H7 (cell line): ENCODE measurements at regions not wholly inside any gene's neighbourhood (a gene's known extent, or its start where the extent isn't known, plus 50 kb on each side); places are given as distances from the start of the nearest gene placed in this dataset.

Experiments used
- DNase-seq: peaks from one replicate; pipeline ENCODE4 v3.0.0; 2012
- H3K27me3 ChIP-seq: 2 replicates; pipeline ENCODE4 v1.6.0; 2011; ENCODE audit warnings: mild to moderate bottlenecking, low read length; ENCODE audit not compliant: control insufficient read depth, insufficient read depth
- H3K36me3 ChIP-seq: replicated peaks from 2 replicates; pipeline ENCODE4 v1.5.1; 2011; ENCODE audit warnings: low read length; ENCODE audit not compliant: control insufficient read depth, insufficient read depth
- H3K4me3 ChIP-seq: 2 replicates; pipeline ENCODE4 v1.5.1; 2011; ENCODE audit warnings: low read depth, mild to moderate bottlenecking, control low read depth, low read length, moderate library complexity; ENCODE audit not compliant: insufficient read depth

DNA sequence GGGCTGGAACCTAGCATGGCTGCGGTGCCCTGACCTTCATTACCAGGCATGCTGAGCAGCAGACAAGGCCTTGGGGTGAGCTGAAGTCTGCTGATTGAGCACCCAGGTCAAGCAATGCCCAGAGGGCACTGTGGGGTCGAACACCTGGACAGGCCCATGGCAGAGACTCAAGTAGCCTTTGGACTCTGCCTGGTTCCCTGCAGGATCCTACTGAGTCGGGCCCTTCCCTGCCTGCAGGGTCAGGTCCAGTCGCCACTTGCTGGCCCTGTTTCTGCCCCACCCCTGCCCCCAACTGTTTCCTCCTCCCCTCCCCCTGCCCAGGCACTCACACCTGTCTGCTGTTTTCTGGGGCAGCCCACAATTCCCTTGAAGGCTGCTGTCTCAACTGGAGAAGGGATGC lies 483.2 kb upstream of the MKI67 start:
- DNase-seq = no peak
- H3K4me3 ChIP-seq = no peak overlapping the region
- no peaks in the 10 kb centered on the region for H3K36me3 ChIP-seq
- H3K27me3 ChIP-seq = no peaks in the 10 kb centered on the region

- Histone ChIP-seq H3K36me3 (no peaks in the 10 kb centered on the region), H3K4me3 (no peak overlapping the region), H3K27me3 (no peaks in the 10 kb centered on the region)
- DNase-seq = no peak
Observed at GRCh38 chr10:128610113-128610512, 483.9 kb upstream of the MKI67 start.

GRCh38 chr10:128612195-128612594 lies 486.0 kb upstream of the MKI67 start:
- no peak for DNase-seq
- Histone ChIP-seq H3K27me3 (no peaks in the 10 kb centered on the region), H3K4me3 (no peak overlapping the region), H3K36me3 (no peaks in the 10 kb centered on the region)

GRCh38 chr10:128612631-128613030 lies 486.4 kb upstream of the MKI67 start:
- H3K4me3 ChIP-seq = no peak overlapping the region
- DNase-seq = no peak
- H3K36me3 ChIP-seq = no peaks in the 10 kb centered on the region
- H3K27me3 ChIP-seq = no peaks in the 10 kb centered on the region

DNA sequence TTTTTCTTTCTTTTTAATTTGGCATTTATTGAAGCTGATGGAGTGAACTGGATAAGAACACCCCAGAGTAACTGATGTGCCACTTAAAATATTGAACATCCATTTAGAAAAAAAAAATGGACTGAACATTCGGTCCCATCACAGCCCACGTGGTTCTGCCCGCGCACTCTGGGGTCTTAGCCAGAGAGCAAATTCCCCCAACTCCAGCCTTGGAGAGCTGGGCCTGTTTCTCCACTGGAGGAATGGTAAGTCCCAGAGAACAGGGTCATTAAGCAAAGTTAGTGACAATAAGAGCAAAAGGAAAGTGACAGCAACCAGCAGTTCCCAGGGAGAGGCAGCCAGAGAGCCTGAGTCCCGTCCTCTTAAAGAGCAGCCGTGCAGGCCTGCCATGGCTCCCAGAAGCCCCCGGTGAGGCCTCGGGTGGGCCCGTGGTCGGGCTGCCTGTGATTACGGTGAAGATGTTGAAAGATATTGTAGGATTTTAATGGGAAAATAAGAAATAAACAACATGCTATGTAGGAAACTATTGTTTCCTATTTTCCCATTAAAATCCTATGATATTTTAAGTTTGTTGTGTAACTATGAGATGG lies 487.9 kb upstream of the MKI67 start:
- H3K27me3 ChIP-seq = no peaks in the 10 kb centered on the region
- no peak for DNase-seq
- H3K4me3 ChIP-seq = no peak overlapping the region
- H3K36me3 ChIP-seq = no peaks in the 10 kb centered on the region

GRCh38 chr10:128614802-128615553 lies 488.8 kb upstream of the MKI67 start:
- no peak for DNase-seq
- Histone ChIP-seq H3K36me3 (no peaks in the 10 kb centered on the region), H3K4me3 (no peak overlapping the region), H3K27me3 (no peaks in the 10 kb centered on the region)

GRCh38 chr10:128617532-128617931 lies 491.3 kb upstream of the MKI67 start:
- Histone ChIP-seq H3K4me3 (no peak overlapping the region), H3K36me3 (no peaks in the 10 kb centered on the region), H3K27me3 (no peaks in the 10 kb centered on the region)
- DNase-seq = no peak

GRCh38 chr10:128622706-128623105 lies 496.5 kb upstream of the MKI67 start:
- H3K36me3 ChIP-seq = no peaks in the 10 kb centered on the region
- no peak overlapping the region for H3K4me3 ChIP-seq
- no peaks in the 10 kb centered on the region for H3K27me3 ChIP-seq
- no peak for DNase-seq

- no peaks in the 10 kb centered on the region for H3K27me3 ChIP-seq
- H3K4me3 ChIP-seq = no peak overlapping the region
- no peaks in the 10 kb centered on the region for H3K36me3 ChIP-seq
- no peak for DNase-seq
Observed at GRCh38 chr10:128623776-128624175, 497.6 kb upstream of the MKI67 start.

DNA sequence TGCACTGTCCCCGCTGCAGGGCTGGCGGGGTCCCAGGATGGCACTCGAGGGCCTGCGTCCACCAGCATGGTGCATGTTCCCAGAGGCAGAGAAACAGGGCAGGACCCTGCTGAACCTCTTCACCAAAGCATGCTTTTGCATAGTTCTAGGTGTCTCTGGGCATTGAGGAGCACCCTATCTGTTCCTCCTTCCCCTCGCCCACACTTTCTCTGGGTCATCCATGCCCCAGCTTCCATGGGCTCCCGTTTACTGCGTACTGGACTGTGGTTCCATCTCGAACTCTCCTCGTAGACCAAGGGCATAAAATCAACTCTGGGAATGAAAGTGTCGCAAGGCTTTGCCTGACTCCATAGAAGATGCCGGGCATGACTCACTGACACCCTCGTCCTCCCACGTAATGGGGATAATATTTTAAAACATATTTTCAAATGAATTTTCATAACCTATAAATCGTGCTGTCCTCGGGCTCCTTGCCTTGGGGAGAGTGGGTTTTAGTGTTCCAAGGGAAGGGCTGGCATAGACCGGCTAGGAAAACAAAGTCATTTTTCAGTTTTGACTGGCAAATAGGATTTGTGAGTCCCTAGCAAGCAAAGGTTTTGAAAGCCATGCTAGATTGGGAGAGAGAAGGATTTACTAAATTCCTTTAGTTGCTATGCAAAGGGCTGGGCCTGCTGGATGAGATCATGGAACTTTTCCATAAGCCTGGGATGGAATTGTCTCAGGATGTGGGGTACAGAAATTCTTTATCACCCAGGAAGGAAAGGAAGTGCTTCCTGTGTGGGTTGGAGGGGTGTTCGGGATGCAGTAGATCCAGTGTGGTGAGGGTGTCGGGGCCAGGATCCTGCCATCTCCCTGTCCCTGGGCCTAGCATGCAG lies 498.7 kb upstream of the MKI67 start:
- Histone ChIP-seq H3K27me3 (no peaks in the 10 kb centered on the region), H3K4me3 (no peak overlapping the region), H3K36me3 (no peaks in the 10 kb centered on the region)
- no peak for DNase-seq

- no peak overlapping the region for H3K4me3 ChIP-seq
- no peak for DNase-seq
- H3K27me3 ChIP-seq = no peaks in the 10 kb centered on the region
- no peaks in the 10 kb centered on the region for H3K36me3 ChIP-seq
Observed at GRCh38 chr10:128625926-128626325, 499.7 kb upstream of the MKI67 start.

- Histone ChIP-seq H3K4me3 (no peak overlapping the region), H3K27me3 (no peaks in the 10 kb centered on the region), H3K36me3 (no peaks in the 10 kb centered on the region)
- DNase-seq = peak; percentile 71
Observed at GRCh38 chr10:128626397-128627000, 500.3 kb upstream of the MKI67 start.

GRCh38 chr10:128627811-128628210 lies 501.6 kb upstream of the MKI67 start:
- no peaks in the 10 kb centered on the region for H3K27me3 ChIP-seq
- peak; percentile 10 for DNase-seq
- H3K4me3 ChIP-seq = no peak overlapping the region
- H3K36me3 ChIP-seq = no peaks in the 10 kb centered on the region

- H3K4me3 ChIP-seq = no peak overlapping the region
- no peaks in the 10 kb centered on the region for H3K36me3 ChIP-seq
- H3K27me3 ChIP-seq = no peaks in the 10 kb centered on the region
- DNase-seq = no peak
Observed at GRCh38 chr10:128628252-128628651, 502.0 kb upstream of the MKI67 start.
